PC-3 (cell line): ENCODE measurements at regions not wholly inside any gene's neighbourhood (a gene's known extent, or its start where the extent isn't known, plus 50 kb on each side); places are given as distances from the start of the nearest gene placed in this dataset.

Experiments used
- ATAC-seq: fragments of 200-7000 bp; cut with Tn5 transposase; 2 replicates; pipeline ENCODE4 v1.9.1; 2020; ENCODE audit warnings: mild to moderate bottlenecking, moderate library complexity
- BruUV-seq: library from RNA; stranded (reverse); fragments of 400-500 nt; replicated peaks from 2 replicates; lab custom pipeline; 2021; lab: Mats Ljungman, UMichigan
- CTCF ChIA-PET: fragments of 300-600 bp; sonication (Branson Sonifier 250); formaldehyde crosslinking; loops from one replicate; lab custom pipeline; 2022; ENCODE audit warnings: antibody characterized with exemption; lab: Charles Lee
- POLR2A ChIA-PET: fragments of 300-600 bp; sonication (Branson Sonifier 250); formaldehyde crosslinking; loops from one replicate; lab custom pipeline; 2022; ENCODE audit warnings: antibody characterized with exemption; ENCODE audit not compliant: unreplicated experiment; lab: Charles Lee
- DNase-seq: peaks from one replicate; pipeline ENCODE4 v3.0.0-alpha.2; 2015
- H2AFZ ChIP-seq: fragments of 300-600 bp; sonication (generic); 2 replicates; pipeline ENCODE4 v1.6.0; 2016; ENCODE audit warnings: antibody characterized with exemption, low read length
- H3F3A ChIP-seq: fragments of 300-600 bp; sonication (generic); one replicate; pipeline ENCODE4 v1.6.0; 2017; ENCODE audit warnings: antibody characterized with exemption, low read length, control low read depth, mild to moderate bottlenecking; ENCODE audit not compliant: unreplicated experiment
- H3K27ac ChIP-seq: fragments of 300-600 bp; sonication (generic); 2 replicates; pipeline ENCODE4 v1.5.1; 2016; ENCODE audit warnings: mild to moderate bottlenecking, low read length
- H3K27me3 ChIP-seq: fragments of 300-600 bp; sonication (generic); 2 replicates; pipeline ENCODE4 v1.6.1; 2016; ENCODE audit warnings: low read length, mixed read lengths
- H3K36me3 ChIP-seq: fragments of 300-600 bp; sonication (generic); 2 replicates; pipeline ENCODE4 v1.6.1; 2016; ENCODE audit warnings: low read depth, mixed run types, low read length, mixed read lengths
- H3K4me1 ChIP-seq: fragments of 300-600 bp; sonication (generic); 2 replicates; pipeline ENCODE4 v1.5.1; 2016; ENCODE audit warnings: low read length; ENCODE audit not compliant: insufficient read depth
- H3K4me2 ChIP-seq: fragments of 300-600 bp; sonication (generic); 2 replicates; pipeline ENCODE4 v1.6.0; 2016; ENCODE audit warnings: low read length
- H3K4me3 ChIP-seq: fragments of 300-600 bp; sonication (generic); 2 replicates; pipeline ENCODE4 v1.5.1; 2016; ENCODE audit warnings: mild to moderate bottlenecking, low read length, mixed read lengths
- H3K79me2 ChIP-seq: fragments of 300-600 bp; sonication (generic); 2 replicates; pipeline ENCODE4 v1.6.1; 2017; ENCODE audit warnings: low read length, mixed read lengths
- H3K9ac ChIP-seq: fragments of 300-600 bp; sonication (generic); 2 replicates; pipeline ENCODE4 v1.6.0; 2016; ENCODE audit warnings: mild to moderate bottlenecking, low read length
- H3K9me2 ChIP-seq: fragments of 300-600 bp; sonication (generic); replicated peaks from 2 replicates; pipeline ENCODE4 v1.6.1; 2016; ENCODE audit warnings: mixed run types, low read length, mixed read lengths
- H3K9me3 ChIP-seq: fragments of 300-600 bp; sonication (generic); 2 replicates; pipeline ENCODE4 v1.6.1; 2016; ENCODE audit warnings: low read length, mixed read lengths
- H4K20me1 ChIP-seq: fragments of 300-600 bp; sonication (generic); 2 replicates; pipeline ENCODE4 v1.6.1; 2016; ENCODE audit warnings: low read length, mixed read lengths
- CTCF ChIP-seq: fragments of 300-600 bp; sonication (generic); conservative IDR thresholded peaks from 2 replicates; pipeline ENCODE4 v1.5.1; 2017; ENCODE audit warnings: antibody characterized with exemption, low read depth, mild to moderate bottlenecking, low read length
- EZH2 ChIP-seq: fragments of 300-600 bp; sonication (generic); IDR thresholded peaks from one replicate; pipeline ENCODE4 v1.6.1; 2017; ENCODE audit warnings: antibody characterized with exemption, mild to moderate bottlenecking, low read length; ENCODE audit not compliant: unreplicated experiment
- EZH2phosphoT487 ChIP-seq: fragments of 300-600 bp; sonication (generic); IDR thresholded peaks from 2 replicates; pipeline ENCODE4 v1.6.1; 2018; ENCODE audit warnings: mild to moderate bottlenecking, antibody characterized with exemption, low read length, borderline replicate concordance
- intact Hi-C: fragments of 100-400 bp; cut with micrococcal nuclease; formaldehyde crosslinking; loops from 2 replicates; pipeline ENCODE4 v1.9.0; 2023

GRCh38 chr11:134613646-134614045 is 201.6 kb upstream of the B3GAT1 start:
- H3K9ac ChIP-seq, result no peak overlapping the region
- BruUV-seq, result no TSS peak
- no peaks in the 10 kb centered on the region for H3K79me2 ChIP-seq
- no peaks in the 10 kb centered on the region for H3K36me3 ChIP-seq
- no peak overlapping the region for H3K4me2 ChIP-seq
- CTCF ChIA-PET, result no interaction called here
- 0 out of 2 replicates have a peak, but pooled peaks cover 9% of the 10 kb centered on the region for H3K9me3 ChIP-seq
- POLR2A ChIA-PET, result no interaction called here
- no peaks in the 10 kb centered on the region for H3K4me1 ChIP-seq
- H2AFZ ChIP-seq, result no peak overlapping the region
- no peak overlapping the region for H3K4me3 ChIP-seq
- no peaks in the 10 kb centered on the region for H4K20me1 ChIP-seq
- H3K9me2 ChIP-seq, result no peaks in the 10 kb centered on the region
- ATAC-seq (no peak), DNase-seq (no peak)
- peaks cover 24% of the 10 kb centered on the region for H3K27me3 ChIP-seq
- no peak overlapping the region for H3K27ac ChIP-seq
- intact Hi-C loops, result no loop called here
- no peaks in the 10 kb centered on the region for H3F3A ChIP-seq
- no peak for TF ChIP-seq EZH2phosphoT487
- TF ChIP-seq CTCF, result no peak
- no peak for TF ChIP-seq EZH2

GRCh38 chr11:134612140-134613030 is 200.3 kb upstream of the B3GAT1 start:
- DNase-seq, result no peak
- no peaks in the 10 kb centered on the region for H3K36me3 ChIP-seq
- BruUV-seq, result no TSS peak
- no peak overlapping the region for H3K4me2 ChIP-seq
- ChIA-PET CTCF (no interaction called here), POLR2A (no interaction called here)
- no peaks in the 10 kb centered on the region for H4K20me1 ChIP-seq
- no peaks in the 10 kb centered on the region for H3K9me2 ChIP-seq
- H3K4me3 ChIP-seq, result no peak overlapping the region
- H3K4me1 ChIP-seq, result no peaks in the 10 kb centered on the region
- H3F3A ChIP-seq, result no peaks in the 10 kb centered on the region
- no peak overlapping the region for H3K27ac ChIP-seq
- no peaks in the 10 kb centered on the region for H3K79me2 ChIP-seq
- peaks cover 25% of the 10 kb centered on the region for H3K27me3 ChIP-seq
- intact Hi-C loops, result no loop called here
- H3K9ac ChIP-seq, result no peak overlapping the region
- no peak overlapping the region for H2AFZ ChIP-seq
- no peak for ATAC-seq
- H3K9me3 ChIP-seq, result 0 out of 2 replicates have a peak, but pooled peaks cover 9% of the 10 kb centered on the region
- TF ChIP-seq CTCF (no peak), EZH2 (no peak), EZH2phosphoT487 (no peak)

DNA sequence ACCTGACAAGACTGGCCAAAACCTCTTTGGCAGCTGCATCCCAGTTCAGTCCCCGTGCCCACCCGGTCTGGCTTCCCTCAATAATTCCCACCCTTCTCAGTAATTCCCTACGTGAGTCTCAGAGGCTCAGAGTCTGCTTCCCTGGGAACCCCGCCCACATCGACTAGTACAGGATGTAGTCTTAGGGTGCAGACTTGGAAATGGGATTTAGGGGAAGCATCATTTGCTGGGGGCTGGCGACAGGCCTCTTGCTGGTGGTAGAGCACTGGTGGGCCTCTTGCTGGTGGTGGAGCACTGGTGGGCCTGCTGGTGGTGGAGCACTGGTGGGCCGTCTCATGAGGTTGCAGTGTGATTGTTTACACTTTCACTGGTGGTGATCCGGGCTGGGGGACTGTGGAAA is 199.5 kb upstream of the B3GAT1 start:
- ChIA-PET POLR2A (no interaction called here), CTCF (no interaction called here)
- no peaks in the 10 kb centered on the region for H4K20me1 ChIP-seq
- intact Hi-C loops, result no loop called here
- H3K4me1 ChIP-seq, result no peaks in the 10 kb centered on the region
- no peaks in the 10 kb centered on the region for H3K36me3 ChIP-seq
- TF ChIP-seq EZH2 (no peak), CTCF (no peak), EZH2phosphoT487 (no peak)
- H3K9me3 ChIP-seq, result 0 out of 2 replicates have a peak, but pooled peaks cover 9% of the 10 kb centered on the region
- no peaks in the 10 kb centered on the region for H3K9me2 ChIP-seq
- no peak overlapping the region for H3K27ac ChIP-seq
- no peaks in the 10 kb centered on the region for H3K79me2 ChIP-seq
- no peak for ATAC-seq
- H3K4me3 ChIP-seq, result no peak overlapping the region
- H3F3A ChIP-seq, result no peaks in the 10 kb centered on the region
- no peak for DNase-seq
- H3K9ac ChIP-seq, result no peak overlapping the region
- H2AFZ ChIP-seq, result no peak overlapping the region
- no peak overlapping the region for H3K4me2 ChIP-seq
- H3K27me3 ChIP-seq, result peaks cover 25% of the 10 kb centered on the region
- BruUV-seq, result no TSS peak
